OCI-LY7 (cell line): ENCODE measurements at regions not wholly inside any gene's neighbourhood (a gene's known extent, or its start where the extent isn't known, plus 50 kb on each side); places are given as distances from the start of the nearest gene placed in this dataset.

Experiments used
- CTCF ChIP-seq: fragments of 200-600 bp; sonication (generic); conservative IDR thresholded peaks from 2 replicates; pipeline ENCODE4 v1.5.1; 2014; ENCODE audit warnings: mild to moderate bottlenecking, antibody characterized with exemption, low read length, moderate library complexity, mixed read lengths
- EZH2phosphoT487 ChIP-seq: fragments of 200-600 bp; sonication (generic); IDR thresholded peaks from 2 replicates; pipeline ENCODE4 v1.6.1; 2018; ENCODE audit warnings: low read depth, borderline replicate concordance, mild to moderate bottlenecking, mixed run types, antibody characterized with exemption, low read length, moderate library complexity, mixed read lengths

GRCh38 chr7:83273699-83274098 lies 111.0 kb upstream of the PCLO start:
- TF ChIP-seq CTCF: no peak
- no peak for TF ChIP-seq EZH2phosphoT487
